ENCODE measurements at regions not wholly inside any gene's neighbourhood (a gene's known extent, or its start where the extent isn't known, plus 50 kb on each side); places are given as distances from the start of the nearest gene placed in this dataset.

DNA sequence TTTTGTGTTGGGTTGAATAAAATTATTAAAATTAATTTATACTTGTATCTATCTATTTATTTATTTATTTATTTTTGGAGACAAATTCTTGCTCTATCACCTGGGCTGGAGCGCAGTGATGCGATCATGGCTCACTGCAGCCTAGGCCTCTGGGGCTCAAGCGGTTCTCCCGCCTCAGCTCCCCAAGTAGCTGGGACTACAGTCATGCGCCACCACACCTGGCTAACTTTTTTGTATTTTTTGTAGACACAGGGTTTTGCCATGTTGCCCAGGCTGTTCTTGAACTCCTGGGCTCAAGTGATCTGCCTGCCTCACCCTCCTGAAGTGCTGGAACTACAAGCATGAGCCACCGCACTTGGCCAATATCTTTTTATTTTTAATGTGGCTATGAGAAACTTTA, 134.7 kb upstream of the SPDL1 start:
- no peak for DNase-seq (ENCODE audit: low spot score)

DNA sequence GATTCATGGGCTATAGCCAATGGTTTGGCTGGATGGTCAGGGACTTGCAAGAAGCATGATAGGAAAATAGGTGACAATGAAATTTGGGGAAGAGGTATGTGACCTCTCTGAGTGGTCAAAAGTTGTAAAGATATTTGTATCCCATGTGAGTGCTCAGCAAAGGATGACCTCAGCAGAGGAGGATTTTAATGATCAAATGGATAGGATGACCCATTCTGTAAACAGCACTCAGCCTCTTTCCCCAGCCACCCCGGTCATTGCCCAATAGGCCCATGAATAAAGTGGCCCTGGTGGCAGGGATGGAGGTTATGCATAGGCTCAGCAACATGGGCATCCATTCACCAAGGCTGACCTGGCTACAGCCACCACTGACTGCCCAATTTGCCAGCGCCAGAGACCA, 138.4 kb upstream of the SPDL1 start:
- DNase-seq (ENCODE audit: low spot score): no peak

DNA sequence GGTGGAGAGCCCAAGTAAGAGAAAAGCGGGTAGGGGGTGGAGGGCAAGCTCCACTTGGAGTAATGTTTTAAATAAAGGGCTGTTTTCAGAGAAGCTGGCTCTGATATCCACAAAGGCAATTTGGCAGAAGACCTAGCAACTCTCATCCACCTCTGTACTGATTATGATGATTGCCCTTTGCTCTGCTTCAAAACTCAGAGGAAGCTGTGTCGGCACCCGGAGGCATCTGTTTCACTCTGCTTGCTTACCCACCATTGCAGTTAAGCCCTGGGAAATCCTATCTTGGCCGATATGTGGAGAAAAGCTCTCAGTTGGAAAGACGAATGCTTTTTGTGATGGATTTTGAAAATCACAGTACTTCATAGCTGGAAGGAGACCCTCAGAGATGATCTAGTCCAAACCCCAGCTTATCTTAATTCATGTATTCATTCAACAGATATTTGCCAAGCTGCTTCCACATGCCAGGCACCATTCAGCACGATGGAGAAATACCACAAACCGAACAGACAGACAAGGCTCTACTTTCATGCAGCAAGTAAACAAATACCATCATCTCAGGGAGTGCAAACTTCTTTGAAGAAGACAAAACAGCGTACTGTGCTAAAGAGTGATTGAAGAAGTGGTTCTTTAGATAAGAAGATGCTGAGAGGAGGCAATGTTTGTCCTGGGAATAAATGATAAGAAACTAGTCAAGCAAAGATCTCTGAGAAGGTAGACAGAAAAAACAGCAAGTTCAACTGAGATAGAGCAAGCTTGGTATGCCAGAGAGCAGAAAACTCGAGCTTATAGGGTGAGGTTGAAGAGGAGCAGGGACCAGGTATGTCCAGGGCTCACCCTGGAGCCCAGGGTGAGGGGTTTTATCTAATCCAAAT, 140.4 kb upstream of the SPDL1 start:
- no peak for DNase-seq (ENCODE audit: low spot score)

DNA sequence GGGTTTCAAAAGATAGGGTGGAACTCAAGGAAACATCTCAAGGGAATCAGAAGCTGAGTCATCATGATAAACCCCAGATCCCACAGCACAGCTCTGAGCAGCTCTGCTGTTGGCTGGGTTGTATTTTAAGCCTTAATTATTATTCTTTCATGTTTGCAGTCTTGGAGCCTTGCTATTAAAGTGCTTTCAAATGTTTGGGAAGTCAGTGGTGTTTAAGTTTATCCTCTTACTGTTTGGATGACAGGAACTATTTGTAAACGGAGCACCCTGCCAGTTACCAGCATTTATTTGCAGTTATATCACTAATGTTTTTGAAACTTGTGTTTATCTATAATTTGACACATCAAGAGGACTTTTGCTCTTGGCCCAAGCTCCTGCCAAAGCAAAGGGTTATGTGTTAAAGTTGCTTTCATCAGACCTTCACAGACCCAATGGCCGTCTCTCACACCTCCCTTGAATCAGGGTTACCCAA, 141.1 kb upstream of the SPDL1 start:
- DNase-seq (ENCODE audit: low spot score): no peak

DNA sequence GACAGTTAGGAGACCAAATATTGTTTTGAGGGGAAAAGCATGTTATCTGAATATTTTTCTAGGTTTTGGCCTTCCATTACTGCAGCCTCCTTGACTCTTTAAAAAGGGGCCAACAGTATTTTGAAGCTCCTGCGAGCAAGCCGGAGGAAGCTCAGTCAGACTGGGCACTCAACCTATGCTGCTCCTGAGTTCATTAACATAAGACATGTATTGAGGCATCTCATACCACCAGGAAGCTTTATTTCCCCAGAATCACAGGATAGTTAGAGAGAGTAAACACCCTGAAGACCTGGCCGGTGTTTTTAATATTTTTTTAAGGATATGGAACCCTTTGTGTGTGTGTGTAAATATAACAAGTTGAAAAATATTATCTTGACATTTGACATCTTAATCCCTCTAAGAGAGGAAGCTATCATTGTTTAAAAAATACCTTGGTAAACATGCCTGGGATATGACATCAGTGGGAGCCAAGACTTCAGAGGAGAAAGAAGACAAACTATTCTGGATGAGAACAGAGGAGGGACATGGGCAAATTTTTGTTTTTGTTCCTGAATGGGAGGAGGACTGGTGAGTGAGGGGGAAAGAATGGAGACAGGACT, 139.3 kb upstream of the SLIT3 start:
- no peak for DNase-seq (ENCODE audit: low spot score)

DNA sequence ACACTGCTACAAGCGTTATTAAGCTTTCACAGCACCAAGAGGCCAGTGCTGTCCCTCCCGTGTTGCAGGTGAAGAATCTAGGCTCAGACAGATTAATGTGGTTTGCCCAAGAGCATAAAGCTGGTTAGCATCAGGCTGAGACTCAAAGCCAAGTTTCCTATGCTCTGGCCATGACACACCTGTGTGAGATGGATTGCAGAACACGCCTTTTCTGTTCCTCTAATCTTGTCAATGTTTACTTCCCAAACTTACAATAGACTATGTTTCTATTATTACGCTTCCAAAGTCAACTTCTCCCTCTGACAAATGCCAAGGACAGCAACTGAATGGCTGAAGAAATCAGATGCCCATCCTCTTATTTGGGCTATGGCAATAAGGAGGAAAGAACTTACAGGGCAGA, 138.4 kb upstream of the SLIT3 start:
- no peak for DNase-seq (ENCODE audit: low spot score)

DNA sequence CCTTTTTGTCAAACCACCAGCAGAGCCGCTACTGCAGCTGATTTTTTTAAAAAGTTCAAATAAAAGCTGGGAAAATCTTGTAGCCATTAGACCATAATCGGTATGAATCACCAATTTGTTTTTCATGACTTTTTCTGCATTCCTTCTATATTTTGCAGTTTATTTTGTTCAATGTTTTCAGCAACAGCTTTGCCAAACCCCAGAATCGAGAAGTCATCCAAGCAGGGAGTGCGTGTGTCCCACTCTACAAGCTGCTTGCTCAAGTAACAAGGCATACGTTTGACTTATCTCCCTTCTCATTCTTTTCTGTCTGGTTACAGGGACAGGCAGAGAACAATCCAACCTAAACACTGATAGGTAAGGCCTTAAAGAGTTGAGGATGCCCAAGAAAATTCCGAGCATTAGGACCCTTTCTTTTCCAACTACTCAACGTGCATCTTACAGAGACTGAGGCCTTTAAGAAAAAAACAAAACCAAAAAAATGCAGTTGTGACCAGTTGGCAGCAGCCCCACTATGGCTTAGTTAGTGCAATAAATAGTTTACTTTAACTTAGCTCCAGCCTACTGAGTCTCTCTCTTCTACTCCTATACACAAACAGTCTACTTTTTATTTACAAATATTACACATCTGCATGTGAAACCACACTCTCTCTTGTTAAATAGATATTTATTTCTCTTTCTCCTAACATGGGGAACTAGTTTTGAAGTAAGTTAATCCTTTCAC, 134.7 kb upstream of the SLIT3 start:
- no peak for DNase-seq (ENCODE audit: low spot score)

DNA sequence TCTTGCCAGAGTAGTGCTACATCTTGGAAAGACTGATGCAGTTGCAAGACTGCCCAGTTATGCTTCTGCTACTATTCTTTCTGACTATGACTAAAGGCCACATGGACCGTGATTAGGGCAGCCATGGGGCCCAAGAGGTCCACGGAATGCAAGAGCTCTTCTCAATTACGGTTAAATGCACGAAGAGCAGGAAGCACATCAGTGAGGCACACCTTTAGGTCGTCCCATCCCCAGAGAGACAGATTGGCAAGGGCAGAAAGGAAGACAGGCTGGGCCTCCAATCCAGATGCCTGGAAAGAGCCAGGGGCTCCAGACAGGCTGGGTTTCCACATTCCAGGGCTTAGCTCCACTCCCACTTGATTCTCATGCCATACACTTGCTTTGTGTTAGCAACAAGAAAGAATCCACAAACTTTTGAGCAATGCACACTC, 132.3 kb upstream of the SLIT3 start:
- DNase-seq (ENCODE audit: low spot score): no peak

DNA sequence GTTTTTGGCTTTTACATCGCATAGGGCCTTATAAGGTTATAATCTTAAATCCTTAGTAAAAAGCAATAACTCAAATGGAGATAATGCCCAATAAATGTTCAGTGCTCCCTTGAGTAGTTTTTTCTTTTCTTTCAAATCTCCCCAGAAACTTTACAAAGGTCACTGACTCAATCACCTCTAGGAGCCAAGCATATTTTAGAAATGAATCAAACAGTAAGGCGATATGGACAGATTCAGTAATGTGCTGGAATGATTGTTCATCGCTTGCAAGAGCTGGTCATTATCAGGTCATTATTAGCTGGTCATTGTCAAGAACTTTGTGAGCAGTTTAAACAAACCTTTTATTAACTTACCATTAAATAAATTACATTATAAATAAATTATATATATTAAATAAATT, 130.4 kb upstream of the SLIT3 start:
- no peak for DNase-seq (ENCODE audit: low spot score)

DNA sequence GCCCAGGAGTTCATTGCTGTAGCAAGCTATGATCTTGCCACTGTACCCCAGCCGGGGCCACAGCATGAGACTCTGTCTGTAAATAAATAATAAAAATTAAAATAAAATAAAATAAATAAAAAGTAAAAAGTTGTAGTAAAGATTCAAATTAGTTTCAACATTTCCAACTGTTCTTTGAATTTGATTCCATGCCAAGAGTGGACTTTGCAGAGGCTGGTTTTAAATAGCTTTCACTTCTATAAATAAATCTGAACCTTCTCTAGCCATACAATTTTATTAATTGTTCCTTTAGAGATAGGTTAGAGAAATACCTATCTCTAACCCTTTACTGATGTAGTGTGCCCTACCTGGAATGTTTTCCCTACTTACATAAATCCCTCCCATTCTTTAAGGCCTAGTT, 129.7 kb upstream of the SLIT3 start:
- no peak for DNase-seq (ENCODE audit: low spot score)

DNA sequence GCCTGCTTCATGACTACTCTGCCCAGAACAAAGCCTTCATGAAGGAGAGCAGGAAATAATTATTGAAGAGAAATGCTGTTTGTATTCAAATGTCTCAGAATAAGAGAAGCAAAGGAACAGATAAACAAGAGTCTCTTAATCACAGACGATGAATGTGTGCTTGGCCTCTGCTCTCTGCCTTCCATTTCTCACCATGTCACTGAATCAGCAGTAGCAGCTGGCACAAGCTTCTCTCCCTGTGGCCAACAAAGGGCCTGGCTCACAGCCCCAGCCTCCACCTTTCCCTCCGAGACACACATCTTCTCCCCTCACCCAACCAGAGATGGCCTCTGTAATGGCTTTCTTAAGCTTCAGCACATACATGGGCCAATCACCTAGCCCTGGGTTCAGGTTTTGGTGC, 128.1 kb upstream of the SLIT3 start:
- no peak for DNase-seq (ENCODE audit: low spot score)

DNA sequence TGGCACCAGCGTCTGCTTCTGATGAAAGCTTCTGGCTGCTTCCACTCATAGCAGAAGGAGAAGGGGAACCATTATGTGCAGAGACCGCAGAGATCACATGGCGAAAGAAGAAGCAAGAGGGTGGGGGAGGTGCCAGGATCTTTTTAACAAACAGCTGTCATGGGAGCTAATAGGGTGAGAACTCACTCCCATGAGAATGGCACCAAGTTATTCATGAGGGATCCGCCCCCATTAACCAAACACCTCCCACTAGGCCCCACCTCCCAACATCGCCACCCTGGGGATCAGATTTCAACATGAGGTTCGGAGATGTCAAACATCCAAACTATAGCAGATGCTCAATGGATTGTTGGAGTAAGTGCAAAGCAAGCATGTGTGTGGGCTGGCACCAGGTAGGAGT, 125.8 kb upstream of the SLIT3 start:
- no peak for DNase-seq (ENCODE audit: low spot score)

DNA sequence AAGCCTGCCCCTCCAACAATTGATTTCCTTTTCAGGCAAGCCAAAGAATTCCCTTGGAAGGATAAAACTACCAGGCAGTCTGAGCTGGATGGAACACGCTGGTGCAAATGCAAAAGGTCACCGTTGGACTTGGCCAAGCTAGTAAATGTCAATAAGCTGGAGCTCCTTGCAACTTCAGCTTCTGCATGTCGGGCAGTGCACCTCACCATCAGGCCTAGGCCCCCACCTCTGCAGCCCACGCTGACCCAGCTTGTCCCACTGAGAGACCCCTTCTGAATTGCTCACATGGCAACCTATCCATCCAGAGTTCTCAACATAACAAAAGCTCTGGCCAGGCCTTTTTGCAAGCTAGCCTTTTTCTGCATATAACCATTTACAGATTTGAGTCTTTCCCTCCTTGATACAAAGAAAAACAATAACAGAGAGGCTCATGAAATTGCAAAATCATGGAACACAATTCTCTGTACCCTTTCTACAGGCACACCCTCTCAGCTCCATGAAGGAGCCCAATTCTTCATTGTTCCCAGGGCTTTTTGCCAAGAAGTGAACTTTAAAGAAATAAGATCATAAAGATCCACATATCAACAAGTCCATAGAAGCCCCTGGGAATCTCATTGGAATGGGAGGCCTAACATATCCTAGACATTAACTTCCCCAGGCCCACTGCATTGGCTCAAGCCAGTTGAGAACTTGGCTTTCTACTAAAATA, 123.9 kb upstream of the SLIT3 start:
- DNase-seq (ENCODE audit: low spot score): no peak

DNA sequence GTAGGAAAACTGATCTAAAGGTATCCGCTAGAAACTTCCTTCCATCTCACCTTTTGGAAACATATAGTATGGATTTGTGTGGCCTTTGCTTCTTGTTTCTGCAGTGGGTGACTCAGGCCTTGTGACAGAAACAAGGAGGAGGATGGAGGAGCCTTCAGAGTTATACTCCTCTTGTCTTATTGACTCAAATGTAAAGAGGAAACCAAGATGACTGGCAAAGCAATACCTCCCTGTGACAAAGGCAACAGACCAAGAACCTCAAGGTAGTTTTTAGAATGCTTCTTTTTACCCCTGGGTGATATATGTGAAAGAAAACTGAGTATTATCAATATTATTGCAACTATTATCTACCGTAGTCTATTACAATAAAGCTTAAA, 123.3 kb upstream of the SLIT3 start:
- no peak for DNase-seq (ENCODE audit: low spot score)

DNA sequence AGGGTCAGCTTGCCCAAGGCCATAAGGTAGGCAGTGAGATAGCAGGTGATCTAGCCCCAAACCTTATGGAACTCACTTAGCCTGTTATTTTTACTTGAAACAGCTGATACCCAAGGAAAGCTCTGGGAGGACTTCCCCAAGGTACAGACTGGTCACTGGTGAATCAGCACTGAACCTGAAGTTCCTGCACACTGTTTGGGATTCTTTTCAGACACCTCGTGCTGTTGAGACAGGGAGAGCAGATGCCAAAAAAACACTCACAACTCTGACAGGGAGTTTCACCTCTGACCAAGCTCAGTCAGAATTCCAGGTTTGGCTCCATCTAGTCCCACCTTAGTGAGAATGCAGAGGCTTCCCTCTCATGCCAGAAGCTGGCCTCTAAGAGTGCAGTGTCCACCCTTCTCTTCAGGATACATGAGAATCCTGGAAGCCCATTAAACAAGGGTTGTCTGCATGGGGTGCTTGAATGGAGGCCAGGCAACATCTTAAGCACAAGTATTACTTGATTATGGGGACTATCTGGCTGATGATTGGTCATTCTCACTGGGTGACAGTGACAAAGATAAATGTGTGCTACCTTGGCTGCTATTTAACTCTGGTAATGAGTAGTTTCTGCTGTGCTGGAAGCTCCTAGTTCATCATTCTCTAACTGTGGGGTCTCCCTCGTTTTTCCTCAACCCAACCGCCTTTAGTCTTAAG, 122.8 kb upstream of the SLIT3 start:
- DNase-seq (ENCODE audit: low spot score): no peak

DNA sequence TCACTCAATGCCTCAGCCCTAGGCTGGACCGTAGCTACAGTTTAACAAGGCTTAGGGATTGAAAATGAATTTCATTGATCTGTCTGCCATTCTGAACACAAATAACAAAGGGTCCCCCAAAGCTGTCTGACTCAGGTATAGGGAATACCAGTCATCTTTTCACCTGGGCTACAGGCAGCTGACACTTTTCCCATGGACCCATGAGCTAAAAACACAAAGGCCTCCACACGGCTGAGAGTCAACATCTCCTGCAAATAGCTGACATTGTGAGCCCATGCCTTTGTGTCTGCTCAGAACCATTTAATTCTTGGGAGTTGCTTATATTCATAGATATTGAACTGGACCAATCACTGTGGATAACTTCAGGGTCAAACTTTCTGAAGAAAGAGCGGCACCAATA, 121.1 kb upstream of the SLIT3 start:
- no peak for DNase-seq (ENCODE audit: low spot score)

DNA sequence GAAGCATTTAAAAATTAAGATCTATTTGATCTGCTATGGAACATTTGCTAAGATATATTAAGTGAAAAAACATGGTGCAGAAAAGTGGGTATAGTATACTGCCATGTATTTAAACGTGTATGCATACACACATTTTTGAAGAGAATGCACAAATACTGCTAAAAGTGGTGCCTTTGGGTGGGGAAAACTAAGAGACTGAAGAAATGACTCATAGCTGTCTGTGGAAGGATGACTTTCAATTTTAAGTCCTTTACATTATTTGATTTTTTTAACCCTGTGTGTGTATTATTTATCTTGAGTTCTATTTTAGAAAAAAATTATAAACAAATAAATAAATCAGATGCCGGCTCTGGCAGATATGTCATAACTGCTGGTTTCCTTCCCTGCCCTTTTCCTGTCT, 120.7 kb upstream of the SLIT3 start:
- no peak for DNase-seq (ENCODE audit: low spot score)

DNA sequence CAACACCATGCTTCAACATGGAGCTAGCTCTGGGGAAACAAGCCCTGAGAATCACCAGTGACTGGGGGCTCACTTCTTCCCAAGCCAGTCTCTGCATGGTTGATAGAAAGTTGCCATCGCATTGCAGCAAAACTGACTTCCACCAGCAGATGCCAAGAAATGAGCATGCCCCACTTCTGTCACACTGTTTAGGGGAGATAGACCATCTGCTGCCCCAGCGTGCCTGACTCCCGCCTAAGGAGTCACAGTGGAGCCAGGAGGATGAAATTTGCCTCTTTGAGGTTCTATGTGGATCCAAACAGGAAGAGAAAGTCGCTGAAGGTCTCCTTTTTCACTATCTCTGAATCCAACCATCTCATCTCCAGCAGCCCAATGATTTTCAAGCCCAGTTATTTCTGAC, 116.7 kb upstream of the SLIT3 start:
- DNase-seq (ENCODE audit: low spot score): no peak

DNA sequence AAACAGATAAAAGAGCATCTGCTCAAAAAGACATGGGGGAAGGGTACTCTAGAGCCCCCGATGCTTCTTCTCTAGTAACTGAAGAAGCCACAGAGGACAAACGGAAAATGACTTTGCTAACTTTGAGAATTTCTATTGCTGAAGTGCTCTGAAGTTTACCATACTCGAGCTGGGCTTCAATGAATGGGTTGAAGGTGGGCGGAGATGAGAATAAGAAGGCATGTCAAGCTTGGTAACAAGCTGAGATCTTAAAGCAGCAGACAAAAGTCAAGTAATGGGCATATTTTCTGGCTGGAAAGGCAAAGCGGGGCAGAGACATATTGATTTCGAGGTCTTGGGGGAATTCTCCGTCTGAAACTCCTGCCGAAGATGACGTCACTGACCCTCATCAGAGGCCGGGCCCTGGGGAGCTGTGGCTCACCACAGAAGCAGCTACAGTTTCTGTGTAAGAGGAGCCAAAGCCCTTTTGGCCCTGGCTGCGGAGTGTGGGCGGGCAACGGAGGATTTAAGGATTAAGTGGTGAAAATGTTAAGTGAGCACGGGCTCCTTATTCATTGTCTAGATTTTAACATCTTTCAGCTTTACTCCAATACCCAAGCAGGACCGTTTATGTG, 115.8 kb upstream of the SLIT3 start:
- no peak for DNase-seq (ENCODE audit: low spot score)

DNA sequence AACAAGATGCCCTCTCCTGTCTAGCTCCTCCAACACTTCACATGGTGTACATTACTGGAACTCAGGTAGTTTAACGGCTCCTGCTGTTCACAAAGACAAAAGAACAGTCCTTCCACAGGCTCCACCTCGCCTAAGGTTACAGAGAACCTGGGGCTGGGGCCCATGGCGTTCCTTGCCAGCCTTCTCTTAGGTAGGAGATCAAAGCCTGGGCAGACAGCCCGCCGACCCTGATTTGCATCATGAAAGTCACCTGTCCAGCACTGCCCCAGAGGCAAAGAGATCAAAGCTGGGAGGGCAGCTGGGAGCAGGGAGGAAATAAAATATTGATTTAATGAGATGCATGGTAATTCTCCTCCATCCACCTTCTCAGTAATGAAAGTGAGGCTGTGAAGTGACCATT, 115.0 kb upstream of the SLIT3 start:
- DNase-seq (ENCODE audit: low spot score): no peak

DNA sequence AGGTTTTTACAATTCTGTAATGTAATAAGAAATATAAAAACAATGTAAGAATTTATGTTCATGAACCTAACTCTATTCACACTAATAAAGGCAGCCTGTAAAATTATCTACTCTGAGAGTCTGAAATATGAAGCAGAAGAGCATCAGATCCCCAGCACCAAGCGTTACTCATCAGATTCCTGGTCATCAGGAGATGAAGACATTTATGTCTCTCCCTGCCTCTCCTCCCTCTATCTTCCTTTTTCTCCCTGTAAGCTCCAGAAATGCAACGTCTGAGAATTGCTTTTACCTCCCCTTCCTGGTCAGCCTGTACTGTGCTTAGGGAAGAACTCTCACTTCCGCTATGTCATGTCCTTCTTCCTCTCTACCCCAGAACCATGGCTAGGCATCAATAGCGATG, 114.4 kb upstream of the SLIT3 start:
- no peak for DNase-seq (ENCODE audit: low spot score)
